K562 (cell line): ENCODE measurements at regions not wholly inside any gene's neighbourhood (a gene's known extent, or its start where the extent isn't known, plus 50 kb on each side); places are given as distances from the start of the nearest gene placed in this dataset.
A peak's percentile ranks its signal among the peaks of the same experiment; 100 is the strongest.

Experiments used
- BDP1 ChIP-seq: IDR thresholded peaks from 3 replicates; pipeline ENCODE4 v1.6.1; 2011; ENCODE audit not compliant: insufficient read length, insufficient read depth
- BRCA1 ChIP-seq, 2 experiments: fragments of 450-650 bp in 1 of 2; sonication (generic) in 1 of 2; formaldehyde crosslinking in 1 of 2; IDR thresholded peaks; 2 replicates each; pipeline versions ENCODE4 v1.5.0 to v1.6.1; 2017 to 2020; ENCODE audit warnings: mild to moderate bottlenecking in 1 of 2, missing genetic modification reagents in 1 of 2
- CBX3 ChIP-seq, 2 experiments: IDR thresholded peaks; 1 replicate in 1 of 2; 2 replicates in 1 of 2; pipeline ENCODE4 v1.6.1; 2012; ENCODE audit warnings: inconsistent platforms in 2 of 2, low read length in 2 of 2, borderline replicate concordance in 1 of 2, control low read depth in 1 of 2
- FIP1L1 ChIP-seq: fragments of 200-400 bp; formaldehyde crosslinking; IDR thresholded peaks from 2 replicates; pipeline ENCODE4 v1.6.1; 2018; ENCODE audit warnings: mild to moderate bottlenecking, low read depth, low read length; ENCODE audit not compliant: poor library complexity, severe bottlenecking
- HNRNPLL ChIP-seq: fragments of 200-400 bp; formaldehyde crosslinking; IDR thresholded peaks from 2 replicates; pipeline ENCODE4 v1.6.1; 2017; ENCODE audit warnings: low read length, low read depth, mild to moderate bottlenecking; ENCODE audit not compliant: poor library complexity, severe bottlenecking
- HOXB6 ChIP-seq: fragments of 250-450 bp; sonication (Bioruptor Pico); IDR thresholded peaks from 2 replicates; pipeline ENCODE4 v1.5.1; 2022; ENCODE audit warnings: mild to moderate bottlenecking, borderline replicate concordance
- KLF1 ChIP-seq: fragments of 450-650 bp; IDR thresholded peaks from 2 replicates; pipeline ENCODE4 v1.6.1; 2016; ENCODE audit warnings: missing genetic modification characterization, missing compliant biosample characterization
- MCM5 ChIP-seq: fragments of 450-650 bp; IDR thresholded peaks from 2 replicates; pipeline ENCODE4 v1.6.1; 2016; ENCODE audit warnings: low read depth
- MGA ChIP-seq: fragments of 450-650 bp; IDR thresholded peaks from 2 replicates; pipeline ENCODE4 v1.6.1; 2016; ENCODE audit warnings: mild to moderate bottlenecking, moderate library complexity
- PHB ChIP-seq: fragments of 250-450 bp; sonication (Bioruptor Pico); IDR thresholded peaks from 2 replicates; pipeline ENCODE4 v1.5.0; 2021
- TARDBP ChIP-seq: fragments of 450-650 bp; IDR thresholded peaks from 2 replicates; pipeline ENCODE4 v1.6.1; 2016
- THRAP3 ChIP-seq: fragments of 450-650 bp; IDR thresholded peaks from 2 replicates; pipeline ENCODE4 v1.6.1; 2016; ENCODE audit warnings: mild to moderate bottlenecking, inconsistent platforms, borderline replicate concordance
- ZFP36 ChIP-seq: fragments of 150-350 bp; IDR thresholded peaks from 2 replicates; pipeline ENCODE4 v1.6.1; 2018; ENCODE audit warnings: low read length, low read depth; ENCODE audit not compliant: partially characterized antibody
- ZKSCAN3 ChIP-seq: fragments of 250-450 bp; sonication (Bioruptor Pico); IDR thresholded peaks from 2 replicates; pipeline ENCODE4 v1.4.0; 2020
- ZNF655 ChIP-seq: fragments of 250-450 bp; sonication (Bioruptor Pico); IDR thresholded peaks from 2 replicates; pipeline ENCODE4 v1.5.0; 2021
- ZNF668 ChIP-seq: fragments of 250-450 bp; sonication (Bioruptor Pico); IDR thresholded peaks from 2 replicates; pipeline ENCODE4 v1.8.0; 2022; ENCODE audit warnings: mild to moderate bottlenecking, inconsistent platforms
- ZNF696 ChIP-seq: fragments of 250-450 bp; sonication (Bioruptor Pico); conservative IDR thresholded peaks from 2 replicates; pipeline ENCODE4 v1.4.0; 2020; ENCODE audit warnings: mild to moderate bottlenecking, moderate library complexity
- ZNF780A ChIP-seq: fragments of 250-450 bp; sonication (Bioruptor Pico); IDR thresholded peaks from 2 replicates; pipeline ENCODE4 v1.5.0; 2021; ENCODE audit warnings: mild to moderate bottlenecking
- ZNF785 ChIP-seq: fragments of 250-450 bp; sonication (Bioruptor Pico); IDR thresholded peaks from 2 replicates; pipeline ENCODE4 v1.4.0; 2020; ENCODE audit warnings: mild to moderate bottlenecking

- TF ChIP-seq MGA (peak; percentile 54), FIP1L1 (no peak), ZNF780A (CRISPR knock-in tag) (no peak), KLF1 (no peak), TARDBP (no peak), CBX3 (IDR thresholded peaks at IDR 0.05; ENCODE audit: borderline replicate concordance in 1 of 2, low read length in 2 of 2) (peak in 1 of 2 experiments; percentile 88; a peak in 2 of 3 replicates), THRAP3 (no peak), ZNF785 (CRISPR knock-in tag) (no peak), BRCA1 (IDR thresholded peaks at IDR 0.05) (no peak), BRCA1 (CRISPR knock-in tag; IDR thresholded peaks at IDR 0.05) (no peak), ZNF668 (CRISPR knock-in tag) (no peak), BDP1 (no peak), ZNF655 (no peak), MCM5 (no peak), ZNF696 (no peak), ZKSCAN3 (no peak), HOXB6 (no peak), HNRNPLL (no peak), ZFP36 (no peak), PHB (CRISPR knock-in tag) (no peak)
Measured at GRCh38 chr6:21987501-21987957, 309.3 kb downstream of the PRL start (continued).
